GM03348 (cell line): ENCODE measurements at regions not wholly inside any gene's neighbourhood (a gene's known extent, or its start where the extent isn't known, plus 50 kb on each side); places are given as distances from the start of the nearest gene placed in this dataset.
"Not testable (repeated sequence)": the region's sequence is repeated elsewhere in the genome, so short reads cannot be mapped to it uniquely, and the experiment has no call there.

Experiments
- DNase-seq: peaks from one replicate; pipeline ENCODE4 v3.0.0; 2012; ENCODE audit warnings: low spot score

- DNase-seq = peak; percentile 26
These were observed 205.9 kb downstream of the HIPK3 start for GRCh38 chr11:33463059-33463458.

DNA sequence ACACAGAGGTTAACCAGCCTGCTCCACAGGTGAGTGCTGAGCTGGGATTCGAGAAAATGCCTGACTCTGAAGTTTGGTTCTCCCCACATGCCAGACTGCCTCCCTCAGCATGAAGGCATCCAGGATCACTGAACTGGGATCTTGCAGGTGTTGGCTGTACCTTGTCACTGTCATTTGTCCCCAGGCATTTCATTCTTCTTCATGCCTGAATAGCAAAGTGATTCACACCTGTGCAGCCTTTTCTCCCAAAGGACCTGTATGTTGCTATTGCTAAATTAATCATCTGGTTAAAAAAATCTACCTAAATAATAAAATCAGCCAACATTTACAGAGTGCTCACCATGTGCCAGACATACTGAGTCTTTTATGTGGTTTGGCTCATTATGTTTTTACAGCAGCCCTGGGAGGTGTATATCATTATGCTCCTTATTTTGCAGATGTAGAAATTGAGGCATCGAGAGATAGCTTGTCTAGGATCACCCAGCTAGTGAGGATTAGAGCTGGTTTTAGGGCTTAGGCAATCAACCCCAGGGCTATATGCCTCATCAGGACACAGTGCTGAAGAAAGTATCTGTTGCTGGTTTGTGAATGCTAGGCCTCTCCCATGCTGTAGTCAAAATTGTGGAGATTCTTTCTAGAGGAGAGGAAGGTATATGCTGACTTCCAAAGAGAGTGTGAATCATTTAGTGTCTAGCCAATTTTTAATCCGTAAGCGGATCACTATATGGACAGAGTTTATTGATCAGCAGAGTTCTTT, 204.4 kb downstream of the HIPK3 start:
- DNase-seq = no peak

DNA sequence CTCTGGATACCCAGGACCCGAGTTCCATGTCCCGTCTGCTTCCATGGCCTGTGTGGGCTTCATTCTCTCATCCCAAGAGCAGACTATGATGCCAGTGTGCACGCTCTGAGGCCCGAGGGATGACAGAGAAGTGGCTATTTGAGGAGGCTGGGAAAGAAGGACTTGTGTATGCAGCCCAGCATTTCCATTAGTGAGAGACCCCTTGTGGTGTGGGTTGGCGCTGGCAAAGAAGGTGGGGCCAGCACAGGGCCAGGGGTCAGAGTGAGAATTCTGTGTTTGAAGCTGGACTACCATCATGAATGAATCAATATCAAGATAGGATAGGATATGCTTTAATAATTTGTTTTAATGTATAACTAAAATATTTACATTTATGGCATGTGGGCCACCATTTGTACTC, 200.8 kb downstream of the HIPK3 start:
- DNase-seq = no peak

DNA sequence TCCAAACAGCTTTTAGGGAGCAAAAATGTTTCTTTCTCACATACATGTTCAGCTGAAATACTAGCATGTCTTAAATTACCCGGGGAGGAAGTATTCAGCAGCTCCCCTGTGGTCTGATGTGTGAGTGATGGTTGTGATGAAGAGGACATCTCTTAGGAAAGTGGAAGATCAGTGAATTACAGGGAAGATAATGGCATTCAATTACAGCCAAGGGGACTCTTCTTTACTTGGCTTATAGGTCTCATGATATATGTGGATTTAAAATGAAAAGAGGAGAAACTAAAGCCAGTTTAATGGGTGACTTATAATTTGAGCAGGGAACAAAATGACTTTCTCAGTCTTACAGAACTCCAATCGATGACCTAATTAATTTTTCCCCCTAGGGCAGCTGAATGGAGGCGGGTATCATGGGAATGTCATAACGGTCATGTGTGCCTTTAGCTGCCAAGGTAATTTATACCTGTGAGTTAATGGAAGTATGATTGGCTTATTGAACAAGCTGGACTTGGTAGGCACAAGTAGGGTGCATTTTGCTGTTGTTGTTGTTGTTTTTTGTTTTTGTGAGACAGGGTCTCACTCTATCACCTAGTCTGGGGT, 198.8 kb downstream of the HIPK3 start:
- DNase-seq = no peak

DNA sequence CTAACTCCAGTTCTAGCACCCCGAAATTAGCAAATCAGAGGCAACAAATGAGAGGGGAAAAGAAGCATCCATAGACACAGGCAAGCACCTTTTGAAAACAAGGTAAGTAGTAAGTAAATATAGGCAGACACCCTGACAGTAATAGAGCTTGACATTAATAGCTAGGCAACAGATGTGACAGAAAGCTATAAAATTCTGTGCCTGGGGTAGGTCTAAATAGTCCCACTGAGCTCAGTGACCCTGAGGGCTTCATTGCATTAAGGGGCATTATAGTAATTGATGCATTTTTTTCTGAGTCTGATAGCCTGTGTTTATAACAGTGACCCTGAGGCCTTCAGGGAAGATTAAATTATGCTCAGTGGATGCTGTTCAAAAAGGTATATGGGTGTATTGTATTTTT, 197.1 kb downstream of the HIPK3 start:
- DNase-seq = no peak

DNA sequence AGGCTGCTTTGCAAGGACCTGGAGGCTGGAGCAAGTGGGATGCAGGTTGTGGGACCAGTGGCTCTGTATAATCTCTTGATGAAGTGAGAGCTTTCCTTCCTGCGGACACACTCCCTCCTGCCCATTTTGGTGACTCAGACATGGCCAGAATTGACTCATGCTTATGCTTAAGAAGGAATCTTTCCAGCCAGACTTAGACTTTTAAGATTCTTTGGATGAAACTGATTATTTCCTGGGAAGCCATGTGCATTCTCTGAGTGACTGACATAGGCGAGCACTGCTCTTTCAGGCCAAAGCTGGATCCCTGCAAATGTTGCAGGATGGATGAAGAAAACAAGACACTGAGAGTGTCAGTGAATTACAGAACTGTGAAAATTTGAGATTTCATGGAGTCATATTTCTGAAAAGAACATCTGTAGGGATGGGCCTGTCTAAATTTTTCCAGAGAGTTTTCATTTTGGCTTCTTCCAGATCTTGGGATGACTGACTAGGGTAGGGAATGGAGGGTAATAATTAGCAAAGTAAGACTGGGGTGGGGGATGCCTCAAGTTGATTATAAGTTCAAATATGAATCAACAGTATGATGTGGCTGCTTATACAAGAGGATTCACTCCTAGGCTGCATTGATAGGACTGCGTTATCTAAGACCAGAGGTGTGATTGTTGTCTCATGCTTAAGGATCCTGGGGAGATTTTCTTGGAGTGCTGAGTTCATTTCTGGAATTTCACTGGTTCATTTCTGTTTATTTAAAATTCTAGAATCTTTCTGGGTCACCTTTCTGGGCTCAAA, 195.8 kb downstream of the HIPK3 start:
- peak; percentile 84 for DNase-seq

DNA sequence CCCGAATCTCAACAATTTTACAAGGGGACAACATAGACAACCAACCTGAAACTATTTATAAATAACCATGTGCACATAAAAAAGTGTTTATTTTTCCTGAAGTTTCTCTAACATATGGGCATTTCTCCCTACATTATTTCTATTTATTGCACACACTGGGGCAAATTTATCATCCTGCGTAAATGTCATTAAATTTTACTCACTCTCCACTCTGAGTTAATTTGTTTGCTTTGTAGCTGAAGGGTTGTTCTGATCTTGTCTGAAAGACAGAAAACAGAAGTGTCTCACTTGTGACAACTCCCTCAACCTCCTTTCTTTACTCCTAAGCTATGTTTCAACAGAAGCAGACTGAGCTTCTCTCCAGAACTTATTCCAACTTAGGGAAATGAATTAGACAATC, 194.2 kb downstream of the HIPK3 start:
- DNase-seq = no peak

DNA sequence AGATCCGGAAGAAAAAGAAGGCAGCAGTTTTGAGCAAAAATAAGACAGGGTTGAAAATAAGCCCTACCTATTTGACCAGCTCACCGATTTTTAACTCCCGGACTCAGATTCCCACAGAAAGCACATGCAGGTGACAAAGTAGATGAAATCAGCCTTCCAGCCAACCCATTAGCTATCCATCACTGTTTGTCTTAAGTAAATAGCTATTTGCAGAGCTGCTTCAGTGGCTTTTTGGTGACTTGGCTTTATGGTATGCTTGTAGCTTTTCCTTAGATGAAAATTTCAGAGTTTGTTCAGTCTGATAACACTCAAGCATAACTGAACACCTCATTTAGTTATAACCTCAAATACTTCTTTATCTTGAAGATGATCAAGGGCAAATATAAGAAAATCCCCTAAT, 192.6 kb downstream of the HIPK3 start:
- DNase-seq = peak; percentile 17

GRCh38 chr11:33448461-33449130, 191.4 kb downstream of the HIPK3 start:
- DNase-seq = no peak

GRCh38 chr11:33445761-33446161, 188.6 kb downstream of the HIPK3 start:
- peak; percentile 47 for DNase-seq

- DNase-seq = no peak
These were observed 187.8 kb downstream of the HIPK3 start for GRCh38 chr11:33444835-33445594.

GRCh38 chr11:33443684-33444083, 186.5 kb downstream of the HIPK3 start:
- no peak for DNase-seq

DNA sequence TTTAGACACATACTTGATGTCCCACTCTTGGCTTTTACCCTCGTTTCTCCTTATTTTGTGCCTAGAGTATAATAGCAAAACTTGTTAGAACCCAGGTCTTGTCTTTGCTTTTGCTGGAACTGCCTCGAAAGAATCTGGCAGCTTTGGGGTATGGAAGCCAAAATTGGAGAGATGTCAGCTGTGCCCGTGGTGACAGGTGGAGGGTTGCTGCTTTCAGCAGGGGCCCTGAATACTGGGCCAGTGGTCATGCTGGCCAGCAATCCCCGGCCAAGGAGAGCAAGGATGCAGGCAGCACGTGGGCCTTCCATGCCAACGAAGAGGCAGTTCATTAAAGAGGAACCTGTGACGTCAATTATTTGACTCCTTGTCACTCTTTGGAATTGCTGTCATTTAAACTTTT, 181.1 kb downstream of the HIPK3 start:
- DNase-seq = no peak

DNA sequence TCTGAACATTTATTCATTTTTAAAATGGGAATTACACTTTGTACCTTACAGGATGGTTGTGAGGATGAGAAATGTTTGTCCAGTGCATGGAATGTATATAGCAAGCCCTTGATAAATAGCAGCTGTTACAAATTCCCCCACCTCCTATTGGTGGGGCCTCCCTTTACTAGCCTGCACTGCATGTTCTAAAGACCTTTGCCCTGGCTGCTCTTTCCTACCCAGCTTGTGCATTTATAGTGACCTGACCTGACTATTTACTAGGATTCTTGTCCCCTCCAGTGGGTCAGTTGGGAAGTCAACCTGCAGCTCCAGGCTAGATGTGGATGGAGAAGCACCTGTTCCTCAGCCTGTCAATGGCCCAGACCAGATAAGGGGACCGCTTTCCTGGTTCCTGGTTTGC, 180.3 kb downstream of the HIPK3 start:
- no peak for DNase-seq

DNA sequence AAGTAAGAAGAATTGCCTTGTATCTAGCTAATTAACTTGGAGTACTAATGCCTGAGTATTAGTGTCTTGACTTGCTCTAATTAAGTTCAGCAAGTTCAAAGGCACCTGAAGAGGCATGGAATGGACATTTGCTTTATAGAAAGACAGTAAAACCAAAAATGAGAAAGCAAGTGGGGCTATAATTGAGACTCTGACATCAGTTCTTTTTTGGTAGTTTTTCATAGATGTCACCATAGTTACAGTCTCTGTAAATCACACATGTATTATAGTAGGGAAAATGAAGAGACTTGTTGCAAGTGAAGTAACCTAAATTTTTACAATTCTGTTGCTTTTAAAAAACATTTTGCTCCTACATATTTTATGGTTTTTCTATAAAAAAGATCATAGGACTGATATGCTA, 178.0 kb downstream of the HIPK3 start:
- no peak for DNase-seq

DNA sequence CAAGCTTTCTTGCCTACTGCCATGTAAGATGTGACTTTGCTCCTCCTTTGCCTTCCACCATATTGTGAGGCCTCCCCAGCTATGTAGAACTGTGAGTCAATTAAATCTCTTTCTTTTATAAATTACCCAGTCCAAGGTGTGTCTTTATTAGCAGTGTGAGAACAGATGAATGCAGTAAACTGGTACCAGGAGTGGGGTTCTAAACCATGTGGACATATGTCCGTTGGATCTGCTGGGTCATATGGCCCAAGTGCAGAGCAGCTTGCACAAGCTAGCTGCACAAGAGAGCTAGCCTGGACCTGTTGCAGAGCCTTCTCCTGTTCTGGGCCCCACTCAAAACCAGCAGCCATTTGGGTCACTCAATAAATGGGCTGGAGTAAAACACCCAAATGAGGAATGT, 177.1 kb downstream of the HIPK3 start:
- no peak for DNase-seq

DNA sequence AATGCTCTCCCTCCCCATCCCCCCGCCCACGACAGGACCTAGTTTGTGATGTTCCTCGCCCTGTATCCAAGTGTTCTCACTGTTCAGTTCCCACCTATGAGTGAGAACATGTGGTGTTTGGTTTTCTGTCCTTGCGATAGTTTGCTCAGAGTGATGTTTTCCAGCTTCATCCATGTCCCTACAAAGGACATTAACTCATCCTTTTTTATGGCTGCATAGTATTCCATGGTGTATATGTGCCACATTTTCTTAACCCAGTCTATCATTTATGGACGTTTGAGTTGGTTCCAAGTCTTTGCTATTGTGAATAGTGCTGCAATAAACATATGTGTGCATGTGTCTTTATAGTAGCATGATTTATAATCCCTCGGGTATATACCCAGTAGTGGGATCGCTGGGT, 171.3 kb downstream of the HIPK3 start:
- not testable (repeated sequence) for DNase-seq

- no peak for DNase-seq
These were observed 163.9 kb downstream of the HIPK3 start for GRCh38 chr11:33420959-33421566.

DNA sequence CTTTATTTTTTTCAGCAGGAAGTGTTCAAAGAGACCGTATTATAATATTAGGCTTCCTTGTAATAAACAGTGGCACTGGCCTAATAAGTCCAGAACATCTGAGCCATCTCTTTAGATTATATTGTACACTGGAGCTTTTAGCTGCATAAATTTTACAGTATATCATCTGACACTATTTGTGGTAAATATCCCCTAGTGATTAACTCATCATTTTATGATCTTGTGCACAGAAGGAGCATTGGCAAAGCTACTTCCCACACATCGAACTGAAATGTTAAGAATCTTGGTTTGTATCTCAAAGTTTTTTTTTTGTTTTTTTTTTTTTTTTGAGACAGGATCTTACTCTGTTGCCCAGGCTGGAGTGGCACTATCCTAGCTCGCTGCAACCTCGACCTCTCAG, 162.7 kb downstream of the HIPK3 start:
- DNase-seq = peak; percentile 37

DNA sequence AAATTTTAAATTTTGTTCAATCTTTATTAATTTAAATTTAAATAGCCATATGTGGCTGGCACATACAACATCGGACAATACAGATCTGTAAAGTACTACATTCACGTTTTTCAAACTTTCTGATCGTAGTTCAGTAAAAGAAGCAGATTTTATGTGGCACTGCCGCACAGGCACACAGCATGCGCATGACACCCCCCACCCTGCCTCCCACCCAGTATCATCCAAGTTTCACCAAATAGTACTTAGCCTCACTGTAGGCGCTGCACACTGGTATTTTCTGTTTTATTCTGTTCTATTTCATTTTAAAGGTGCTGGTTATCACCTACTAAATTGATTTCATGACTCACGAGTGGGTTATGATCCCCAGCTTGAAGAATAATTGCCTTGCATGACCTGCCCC, 159.9 kb downstream of the HIPK3 start:
- DNase-seq = no peak

DNA sequence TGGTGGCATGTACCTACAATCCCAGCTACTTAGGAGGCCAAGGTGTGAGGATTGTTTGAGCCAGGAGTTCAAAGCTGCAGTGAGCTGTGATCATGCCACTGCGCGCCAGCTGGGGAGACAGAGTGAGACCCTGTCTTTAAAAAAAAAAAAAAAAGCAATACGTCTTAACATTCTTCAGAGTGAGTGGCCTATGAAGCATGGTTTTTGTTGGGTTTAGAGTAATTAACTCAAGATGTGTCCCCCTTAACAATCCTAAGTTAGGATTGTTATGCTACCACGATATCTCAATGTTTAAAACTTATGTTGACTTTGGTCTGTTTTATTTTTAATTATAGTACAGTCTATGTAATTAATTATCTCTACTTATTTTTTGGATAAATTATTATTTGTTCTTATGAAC, 156.1 kb downstream of the HIPK3 start:
- peak; percentile 24 for DNase-seq
